IPS-11a (cell line): ENCODE measurements at regions not wholly inside any gene's neighbourhood (a gene's known extent, or its start where the extent isn't known, plus 50 kb on each side); places are given as distances from the start of the nearest gene placed in this dataset.
"Not testable (repeated sequence)": the region's sequence is repeated elsewhere in the genome, so short reads cannot be mapped to it uniquely, and the experiment has no call there.

Source experiments
- H3K4me3 ChIP-seq: one replicate; pipeline ENCODE4 v1.5.1; 2013; ENCODE audit warnings: low read depth, low read length, control low read depth

DNA sequence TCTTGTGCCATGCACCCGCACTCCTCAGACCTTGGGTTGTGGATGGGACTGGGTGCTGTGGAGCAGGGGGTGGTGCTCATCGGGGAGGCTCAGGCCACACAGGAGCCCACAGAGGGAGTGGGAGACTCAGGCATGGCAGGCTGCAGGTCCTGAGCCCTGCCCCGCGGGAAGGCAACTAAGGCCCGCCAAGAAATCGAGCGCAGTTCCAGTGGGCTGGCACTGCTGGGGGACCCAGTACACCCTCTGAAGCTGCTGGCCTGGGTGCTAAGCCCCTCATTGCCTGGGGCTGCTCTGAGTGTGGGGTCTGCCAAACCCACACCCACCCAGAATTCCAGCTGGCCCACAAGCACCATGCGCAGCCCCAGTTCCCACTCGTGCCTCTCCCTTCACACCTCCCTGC, 450.5 kb upstream of the FGF16 start:
- no peak overlapping the region for H3K4me3 ChIP-seq

DNA sequence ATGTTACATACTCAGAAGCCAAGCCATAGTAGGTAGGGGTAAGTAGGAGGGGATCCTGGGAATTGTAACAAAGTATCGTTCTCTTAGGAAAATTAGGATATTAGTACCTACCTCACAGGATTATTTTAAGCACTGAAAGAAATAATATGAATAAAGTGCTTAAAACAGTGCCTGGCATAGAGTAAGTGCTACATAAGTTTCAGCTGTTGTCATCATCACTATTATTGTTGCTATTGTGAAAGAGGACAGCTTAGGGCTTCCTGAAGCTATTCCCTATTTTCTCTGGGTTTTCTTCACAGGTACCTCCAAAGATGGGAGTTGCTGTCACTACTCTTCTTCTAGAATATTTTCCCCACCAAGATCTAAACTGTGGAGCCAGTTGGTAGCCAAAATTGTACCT, 443.7 kb upstream of the FGF16 start:
- no peak overlapping the region for H3K4me3 ChIP-seq

DNA sequence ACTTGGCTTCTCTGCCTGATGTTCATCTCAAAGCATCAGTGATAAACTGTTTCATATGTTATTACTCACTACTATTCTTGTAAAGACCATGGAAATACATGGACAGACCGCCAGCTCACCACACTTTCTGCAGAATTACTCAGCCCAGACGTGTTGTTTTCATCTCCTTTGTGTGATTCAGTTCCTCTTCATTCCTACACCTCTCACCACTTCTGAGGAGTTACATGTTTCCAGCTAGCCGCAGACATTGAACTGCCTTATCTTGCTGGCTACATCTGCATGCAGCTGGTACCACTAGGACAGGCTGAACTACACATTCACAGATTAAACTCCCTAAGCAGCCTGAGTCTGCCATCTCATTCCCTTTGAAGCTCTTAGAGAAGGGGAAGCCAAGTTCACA, 443.2 kb upstream of the FGF16 start:
- H3K4me3 ChIP-seq: no peak overlapping the region

DNA sequence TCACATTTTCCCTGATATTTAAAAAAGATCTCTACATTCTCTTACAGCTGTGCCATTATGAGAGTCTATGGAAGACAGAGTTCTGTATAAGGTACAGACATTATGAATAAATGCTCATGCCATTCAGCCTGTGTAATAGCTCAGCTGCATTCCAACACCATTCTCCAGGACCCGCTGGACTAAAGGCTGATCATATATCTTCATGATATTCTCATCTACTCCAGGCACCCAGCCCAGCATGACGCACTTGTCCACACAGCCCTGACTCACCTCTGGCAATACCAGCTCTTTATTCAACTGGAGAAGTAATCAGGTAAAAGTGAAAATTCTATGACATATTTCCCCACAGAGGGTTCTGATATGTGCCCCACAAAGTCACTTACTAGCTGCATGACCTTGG, 437.5 kb upstream of the FGF16 start:
- H3K4me3 ChIP-seq: no peak overlapping the region

DNA sequence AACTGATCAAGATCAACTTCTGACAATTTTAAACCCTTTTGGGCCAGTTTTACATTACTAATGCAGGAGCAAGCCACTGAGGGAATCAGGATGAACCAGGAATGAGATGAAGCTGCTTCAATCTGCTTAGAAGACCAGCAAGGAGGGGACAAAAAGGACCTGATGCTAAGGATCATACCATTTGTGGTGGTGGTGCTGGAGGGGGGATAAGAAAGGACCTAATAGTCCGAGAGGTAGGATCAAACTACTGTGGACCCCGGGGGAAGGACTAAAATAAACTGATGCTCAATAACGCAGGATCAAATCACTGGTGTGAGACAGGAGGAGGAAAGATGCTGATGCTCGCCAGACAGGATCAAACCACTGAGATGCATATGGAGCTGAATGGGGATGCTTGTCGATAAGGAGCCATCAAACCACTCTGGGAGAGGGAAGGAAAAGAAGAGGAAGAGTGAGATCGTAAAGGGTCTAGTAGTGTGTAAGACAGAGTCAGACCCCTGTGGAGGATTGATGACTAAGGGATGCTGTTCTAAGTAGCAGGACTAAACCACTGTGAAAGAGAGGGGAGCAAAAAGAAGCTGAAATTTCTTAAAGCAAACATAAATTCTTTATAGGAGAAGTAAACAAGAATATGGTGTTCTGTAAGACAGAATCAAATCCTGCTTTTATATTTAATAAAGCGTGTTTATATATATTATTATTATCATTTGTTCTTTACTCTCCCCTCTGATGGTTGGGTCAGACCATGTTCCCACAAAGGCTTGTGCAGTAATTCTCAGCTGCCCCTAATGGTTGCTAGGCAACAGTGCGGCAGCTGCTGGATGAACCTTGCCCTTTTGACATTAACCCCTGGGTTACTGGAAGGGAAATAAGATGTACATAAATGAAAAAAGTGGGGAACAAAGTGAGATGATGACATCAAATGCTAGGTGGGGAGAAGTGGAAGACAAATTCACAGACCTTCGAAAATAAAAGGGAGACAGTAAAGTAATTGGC, 432.5 kb upstream of the FGF16 start:
- no peak overlapping the region for H3K4me3 ChIP-seq

DNA sequence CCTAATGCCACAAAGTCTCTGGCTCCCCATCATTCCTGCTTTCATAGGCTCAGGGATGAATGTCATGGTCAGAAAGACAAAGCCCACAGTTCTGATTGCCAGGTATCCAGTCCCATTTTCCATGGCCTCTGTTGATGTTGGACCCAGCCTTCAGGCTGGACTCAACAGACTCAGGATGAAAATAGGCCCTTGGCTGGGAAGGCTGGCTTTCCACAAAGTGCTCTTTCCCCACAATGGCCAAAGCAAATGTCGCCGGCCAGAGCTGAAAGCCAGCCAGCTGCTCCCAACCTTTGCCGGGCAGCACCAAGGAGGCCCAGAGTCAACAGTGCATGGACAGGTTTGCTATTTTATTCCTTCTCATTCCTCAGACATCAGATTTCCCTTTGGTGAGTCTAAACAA, 430.1 kb upstream of the FGF16 start:
- no peak overlapping the region for H3K4me3 ChIP-seq

DNA sequence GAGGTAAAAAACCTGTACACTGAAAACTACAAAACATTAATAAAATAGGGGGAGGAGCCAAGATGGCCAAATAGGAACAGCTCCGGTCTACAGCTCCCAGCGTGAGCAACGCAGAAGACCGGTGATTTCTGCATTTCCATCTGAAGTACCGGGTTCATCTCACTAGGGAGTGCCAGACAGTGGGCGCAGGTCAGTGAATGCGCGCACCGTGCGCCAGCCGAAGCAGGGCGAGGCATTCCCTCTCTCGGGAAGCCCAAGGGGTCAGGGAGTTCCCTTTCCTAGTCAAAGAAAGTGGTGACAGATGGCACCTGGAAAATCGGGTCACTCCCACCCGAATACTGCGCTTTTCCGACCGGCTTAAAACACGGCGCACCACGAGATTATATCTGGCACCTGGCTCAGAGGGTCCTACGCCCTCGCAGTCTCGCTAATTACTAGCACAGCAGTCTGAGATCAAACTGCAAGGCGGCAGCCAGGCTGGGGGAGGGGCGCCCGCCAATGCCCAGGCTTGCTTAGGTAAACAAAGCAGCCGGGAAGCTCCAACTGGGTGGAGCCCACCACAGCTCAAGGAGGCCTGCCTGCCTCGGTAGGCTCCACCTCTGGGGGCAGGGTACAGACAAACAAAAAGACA, 400.9 kb upstream of the FGF16 start:
- H3K4me3 ChIP-seq: peak overlapping the region; percentile 24

DNA sequence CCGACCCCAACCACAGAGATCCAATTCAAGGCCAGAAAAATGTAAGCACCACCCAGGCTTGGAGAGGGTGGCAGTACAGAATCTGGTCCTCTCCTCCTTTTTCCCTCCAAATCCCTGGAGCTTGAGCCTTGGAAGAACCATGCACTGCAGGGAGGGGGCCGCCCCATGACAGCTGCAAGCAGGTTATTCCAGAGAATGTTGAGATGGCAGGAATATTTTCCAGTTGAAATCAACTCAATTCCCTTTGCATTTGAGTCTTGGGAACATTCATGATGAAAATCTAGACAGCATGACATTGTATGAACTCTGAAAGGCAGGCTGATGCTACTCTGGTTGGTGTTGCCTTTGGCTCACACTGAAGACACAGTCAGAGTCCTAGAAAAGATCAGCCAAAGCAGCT, 386.6 kb upstream of the FGF16 start:
- H3K4me3 ChIP-seq: no peak overlapping the region

DNA sequence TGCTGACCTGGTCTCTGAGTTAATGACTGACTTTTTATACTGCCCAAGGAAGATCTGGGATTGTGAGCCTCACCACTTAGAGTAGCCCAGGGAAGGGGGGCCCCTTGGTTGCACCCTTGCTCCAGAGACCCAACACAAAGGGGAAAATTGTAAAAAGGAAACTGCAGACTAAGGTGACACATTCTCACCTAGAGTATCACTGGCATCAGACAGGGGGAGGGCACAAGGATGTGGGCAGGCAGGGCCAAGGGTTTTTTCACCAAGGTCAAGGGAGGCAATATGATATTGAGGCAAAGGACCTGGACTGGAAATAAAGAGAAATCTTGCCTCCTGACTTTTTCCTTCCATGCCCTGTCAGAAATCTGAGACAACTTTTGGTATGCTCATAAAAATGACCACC, 386.2 kb upstream of the FGF16 start:
- H3K4me3 ChIP-seq: no peak overlapping the region

DNA sequence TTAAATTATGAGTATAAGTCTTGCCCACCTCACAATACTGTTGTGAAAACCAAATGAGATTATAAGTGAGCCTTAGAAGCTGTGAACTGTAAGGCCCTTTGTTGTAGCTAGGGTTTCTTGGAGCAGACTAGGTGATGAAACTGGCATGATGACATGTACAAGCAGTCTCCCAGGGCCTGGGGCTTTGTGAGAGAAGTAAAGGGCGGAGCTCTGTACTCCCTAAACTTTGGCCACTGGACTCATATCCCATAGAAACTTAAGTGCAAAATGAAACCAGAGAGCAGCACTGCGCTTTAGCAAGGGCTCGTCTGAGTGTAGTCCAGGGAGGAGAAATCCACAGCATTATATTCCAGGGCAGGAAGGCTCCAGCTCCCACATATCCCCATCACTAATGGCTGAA, 385.6 kb upstream of the FGF16 start:
- H3K4me3 ChIP-seq: no peak overlapping the region

DNA sequence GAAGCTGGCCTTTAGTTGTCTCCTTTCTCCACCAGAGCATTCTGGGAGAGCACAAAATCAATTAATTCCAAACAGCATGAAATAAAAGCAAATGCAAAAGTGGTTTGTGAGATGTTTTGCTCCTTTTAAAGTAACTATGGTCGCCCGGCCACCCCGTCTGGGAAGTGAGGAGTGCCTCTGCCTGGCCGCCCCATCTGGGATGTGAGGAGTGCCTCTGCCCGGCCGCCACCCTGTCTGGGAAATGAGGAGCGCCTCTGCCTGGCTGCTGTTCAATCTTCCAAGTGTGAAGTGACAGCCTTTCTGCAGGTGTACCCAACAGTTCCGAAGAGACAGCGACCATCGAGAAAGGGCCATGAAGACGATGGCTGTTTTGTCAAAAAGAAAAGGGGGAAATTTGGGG, 381.3 kb upstream of the FGF16 start:
- H3K4me3 ChIP-seq: no peak overlapping the region

DNA sequence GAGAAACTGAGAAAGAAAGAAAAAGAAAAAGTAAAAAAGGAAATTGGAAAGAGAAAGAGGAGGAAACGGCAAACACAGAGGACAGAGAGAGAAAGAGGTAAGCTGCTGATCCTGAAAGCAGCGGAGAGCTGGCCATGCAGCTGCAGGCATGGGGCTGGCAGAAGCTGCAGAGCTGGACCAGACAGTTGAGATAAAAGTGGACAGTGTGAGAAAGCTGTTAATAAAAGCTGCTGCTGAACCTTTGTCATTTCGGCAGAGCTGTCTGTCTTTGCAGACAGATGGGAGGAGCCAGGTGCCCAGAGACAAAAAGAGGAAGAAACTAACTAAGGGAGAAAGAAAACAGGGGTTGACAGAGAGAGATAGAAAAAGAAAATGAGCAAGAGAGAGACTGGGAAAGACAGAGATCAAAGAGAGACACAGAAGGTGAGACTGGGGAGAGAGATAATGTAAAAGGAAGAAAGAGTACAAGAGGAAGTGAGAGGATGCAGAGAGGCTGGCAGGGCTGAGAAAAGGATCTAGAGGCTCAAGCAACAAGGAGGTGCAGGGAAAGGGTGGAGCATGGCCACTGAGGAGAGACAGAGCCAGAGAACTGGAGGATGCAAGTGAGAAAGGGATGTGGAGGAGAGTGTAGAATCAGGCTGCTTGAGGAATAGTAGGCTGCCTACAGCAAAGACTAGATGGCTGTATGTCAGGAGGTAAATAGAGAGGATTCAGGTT, 376.8 kb upstream of the FGF16 start:
- no peak overlapping the region for H3K4me3 ChIP-seq

DNA sequence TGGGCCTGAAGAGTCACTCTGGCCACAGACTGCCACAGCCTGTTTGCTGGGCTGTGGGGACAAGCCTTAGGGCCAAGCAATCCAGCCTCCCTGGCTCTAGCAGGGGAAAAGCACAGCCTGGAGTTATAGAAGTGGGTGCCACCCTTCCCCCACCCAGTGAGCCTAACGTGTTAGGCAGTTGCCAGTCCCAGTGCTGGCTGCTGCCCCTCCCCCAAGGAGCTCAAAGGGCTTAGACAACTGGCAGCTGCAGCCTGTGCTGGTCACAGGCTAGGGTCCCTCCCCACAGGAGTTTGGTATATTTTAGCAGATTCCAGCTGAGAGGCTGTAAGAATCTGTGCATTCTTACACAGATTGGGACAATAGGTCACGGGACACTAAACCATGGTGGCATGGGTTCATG, 370.3 kb upstream of the FGF16 start:
- no peak overlapping the region for H3K4me3 ChIP-seq

DNA sequence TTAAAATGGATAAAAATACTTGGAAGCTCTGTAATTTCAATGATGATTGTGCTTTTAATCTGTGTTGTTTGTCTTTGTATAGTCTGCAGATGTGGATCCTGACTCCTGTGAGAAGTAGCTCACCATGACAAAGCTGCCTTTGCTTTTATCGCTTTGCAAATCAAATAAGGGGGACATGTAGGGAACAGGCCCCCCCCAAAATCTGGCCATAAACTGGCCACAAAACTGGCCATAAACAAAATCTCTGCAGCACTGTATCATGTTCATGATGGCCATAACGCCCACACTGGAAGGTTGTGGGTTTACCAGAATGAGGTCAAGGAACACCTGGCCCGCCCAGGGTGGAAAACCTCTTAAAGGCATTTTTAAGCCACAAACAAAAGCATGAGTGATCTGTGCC, 366.0 kb upstream of the FGF16 start:
- H3K4me3 ChIP-seq: not testable (repeated sequence)

DNA sequence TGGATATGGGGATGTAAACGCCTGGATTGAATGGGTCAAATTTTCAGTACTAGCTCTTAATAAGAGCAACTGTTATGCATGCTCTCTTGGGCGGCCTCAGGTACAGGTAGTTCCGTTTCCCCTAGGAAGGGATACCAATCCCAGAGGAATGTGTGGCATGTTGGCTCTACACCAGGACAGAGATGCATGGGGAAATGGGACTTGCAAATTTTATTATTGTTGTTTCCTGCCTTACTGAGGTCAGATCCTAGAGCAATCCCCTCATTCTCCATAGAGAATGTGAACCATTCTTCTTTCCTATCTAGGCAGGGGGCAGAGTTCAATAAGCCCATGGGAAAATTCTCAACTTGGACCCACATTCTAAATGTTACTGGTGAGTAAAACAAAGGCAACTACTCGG, 361.8 kb upstream of the FGF16 start:
- no peak overlapping the region for H3K4me3 ChIP-seq

DNA sequence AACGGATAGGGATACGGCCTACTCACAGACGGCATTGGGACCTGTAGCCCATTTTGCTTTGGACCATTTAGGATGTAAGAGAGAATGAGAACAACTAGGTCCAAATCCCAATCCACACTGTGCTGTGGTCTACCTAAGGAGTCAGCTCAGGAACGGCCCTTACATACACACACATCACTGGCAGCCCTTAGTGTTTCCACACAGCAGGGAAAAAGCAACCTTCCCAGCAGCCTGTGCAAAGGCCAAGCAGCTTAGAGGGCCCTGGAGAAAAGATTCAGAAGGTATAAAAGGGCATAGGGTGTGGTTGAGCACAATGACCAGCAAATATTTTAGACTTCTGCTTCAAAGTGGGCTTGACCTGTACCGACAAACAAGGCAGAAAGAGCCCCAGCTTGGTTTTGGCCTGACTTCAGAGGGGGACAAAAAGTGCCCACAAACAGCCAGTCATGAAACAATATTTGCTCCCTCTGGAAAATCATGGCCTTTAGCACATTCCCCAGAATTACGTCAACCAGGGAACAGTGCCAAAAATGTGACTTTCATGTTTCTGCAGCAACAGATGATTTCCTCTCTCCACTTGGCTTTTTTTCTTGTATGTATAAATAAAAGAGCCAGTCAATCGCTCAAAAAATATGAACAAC, 359.5 kb upstream of the FGF16 start:
- H3K4me3 ChIP-seq: no peak overlapping the region

DNA sequence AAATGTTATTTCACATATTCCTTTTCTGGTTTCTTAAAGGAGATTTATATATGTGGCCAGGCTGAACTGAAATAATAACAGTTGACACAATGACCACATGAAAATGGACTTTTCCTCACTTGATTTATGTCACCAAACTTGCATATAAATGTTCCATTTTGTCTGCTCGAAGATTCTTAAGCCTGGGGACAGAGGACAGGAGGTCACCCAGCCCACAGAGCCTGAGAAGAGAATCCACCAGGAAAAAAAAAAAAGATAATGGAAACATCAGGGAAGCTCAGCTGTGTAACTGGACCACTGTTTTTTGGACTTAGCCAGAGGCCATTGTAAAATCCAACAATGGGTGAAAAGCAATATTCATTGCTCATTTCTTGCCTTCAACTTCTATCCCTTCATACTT, 359.0 kb upstream of the FGF16 start:
- H3K4me3 ChIP-seq: no peak overlapping the region

DNA sequence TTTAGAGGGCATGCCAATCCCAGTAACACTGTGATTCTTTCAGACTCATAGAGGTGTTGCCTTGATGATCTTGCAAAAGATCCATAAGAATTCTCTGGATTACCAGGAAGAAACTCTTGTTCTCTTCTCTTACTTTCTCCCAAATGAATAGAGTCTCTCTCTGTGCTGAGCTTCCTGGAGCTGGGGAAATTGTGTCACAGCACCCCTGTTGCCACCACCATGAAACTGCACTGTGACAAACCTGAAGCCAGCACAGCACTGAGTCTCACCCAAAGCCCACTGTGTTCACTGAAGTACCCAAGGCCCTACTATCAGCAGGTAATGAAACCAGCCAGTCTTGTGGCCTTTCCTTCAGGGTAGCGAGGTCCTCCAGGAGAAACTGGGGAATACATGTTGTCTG, 332.7 kb upstream of the FGF16 start:
- H3K4me3 ChIP-seq: no peak overlapping the region

DNA sequence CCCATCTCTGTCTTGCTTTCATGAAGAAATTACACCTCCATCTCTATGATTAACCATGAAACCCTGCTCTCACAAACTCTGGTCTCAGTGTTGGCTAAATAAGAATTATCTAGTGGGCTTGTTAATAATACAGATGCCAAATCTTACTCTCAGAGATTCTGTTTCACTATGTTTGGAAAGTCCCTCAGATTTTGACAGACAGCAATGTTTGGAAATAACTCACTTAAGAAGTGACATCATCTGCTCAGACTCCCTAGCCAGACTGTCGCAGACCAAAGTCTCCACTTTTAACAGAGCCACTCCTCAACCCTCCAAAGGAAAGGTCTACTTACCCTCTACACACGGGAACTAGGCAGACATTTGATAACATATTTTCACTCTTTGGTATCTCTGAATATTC, 328.5 kb upstream of the FGF16 start:
- H3K4me3 ChIP-seq: no peak overlapping the region

DNA sequence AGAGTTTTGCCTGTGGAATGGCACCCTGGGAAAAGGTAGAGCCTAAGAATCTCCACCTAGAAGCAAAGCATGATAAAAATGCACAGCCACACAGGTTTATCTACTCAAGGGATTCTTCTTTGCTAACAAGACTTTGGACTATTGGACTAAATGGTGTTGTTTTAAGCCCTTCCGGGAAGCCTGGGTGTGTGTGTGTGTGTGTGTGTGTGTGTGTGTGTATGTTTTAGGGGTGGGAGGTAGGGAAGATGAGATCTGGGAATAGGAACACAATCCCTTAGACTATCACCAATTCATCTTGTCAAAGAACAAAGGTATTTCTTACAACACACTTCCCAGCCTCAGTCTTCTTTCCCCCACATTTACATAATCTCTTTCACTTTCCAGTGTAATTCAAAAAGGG, 327.5 kb upstream of the FGF16 start:
- H3K4me3 ChIP-seq: no peak overlapping the region

DNA sequence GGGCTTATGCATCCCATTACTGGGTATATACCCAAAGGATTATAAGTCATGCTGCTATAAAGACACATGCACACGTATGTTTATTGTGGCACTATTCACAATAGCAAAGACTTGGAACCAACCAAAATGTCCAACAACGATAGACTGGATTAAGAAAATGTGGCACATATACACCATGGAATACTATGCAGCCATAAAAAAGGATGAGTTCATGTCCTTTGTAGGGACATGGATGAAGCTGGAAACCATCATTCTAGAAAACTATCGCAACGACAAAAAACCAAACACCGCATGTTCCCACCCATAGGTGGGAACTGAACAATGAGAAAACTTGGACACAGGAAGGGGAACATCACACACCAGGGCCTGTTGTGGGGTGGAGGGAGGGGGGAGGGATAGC, 323.3 kb upstream of the FGF16 start:
- H3K4me3 ChIP-seq: not testable (repeated sequence)
